IMR-90 (cell line): ENCODE measurements at regions not wholly inside any gene's neighbourhood (a gene's known extent, or its start where the extent isn't known, plus 50 kb on each side); places are given as distances from the start of the nearest gene placed in this dataset.

Source experiments
- ATAC-seq: fragments of 200-7000 bp; cut with Tn5 transposase; 2 replicates; pipeline ENCODE4 v1.9.1; 2020; ENCODE audit warnings: low read depth, mild to moderate bottlenecking, moderate library complexity
- BruUV-seq: library from RNA; stranded (reverse); fragments of 400-500 nt; replicated peaks from 2 replicates; lab custom pipeline; 2021; lab: Mats Ljungman, UMichigan
- CTCF ChIA-PET: fragments of 300-600 bp; formaldehyde crosslinking; extraction: SDS; loops from one replicate; lab custom pipeline; 2021; ENCODE audit warnings: antibody characterized with exemption; lab: Yijun Ruan, JAX
- POLR2A ChIA-PET: fragments of 300-600 bp; sonication (Branson Sonifier 250); formaldehyde crosslinking; loops from one replicate; lab custom pipeline; 2022; ENCODE audit warnings: antibody characterized with exemption; ENCODE audit not compliant: unreplicated experiment; lab: Charles Lee
- DNase-seq: peaks from one replicate; pipeline ENCODE4 v3.0.0; 2013
- H2AFZ ChIP-seq: replicated peaks from 2 replicates; pipeline ENCODE3; 2013; ENCODE audit warnings: low read length, mild to moderate bottlenecking; ENCODE audit not compliant: poor library complexity
- H2AK5ac ChIP-seq: 2 replicates; pipeline ENCODE4 v1.6.1; 2013; ENCODE audit warnings: low read depth, low read length, inconsistent platforms
- H2AK9ac ChIP-seq: replicated peaks from 2 replicates; pipeline ENCODE3; 2013; ENCODE audit warnings: mild to moderate bottlenecking, low read depth, low read length, moderate library complexity; ENCODE audit not compliant: poor library complexity
- H2BK120ac ChIP-seq: 2 replicates; pipeline ENCODE4 v1.6.1; 2013; ENCODE audit warnings: low read depth, low read length, inconsistent platforms
- H2BK15ac ChIP-seq: 3 replicates; pipeline ENCODE4 v1.6.1; 2013; ENCODE audit warnings: low read depth, low read length, inconsistent platforms
- H2BK20ac ChIP-seq: 2 replicates; pipeline ENCODE4 v1.6.1; 2013; ENCODE audit warnings: low read depth, mild to moderate bottlenecking, inconsistent platforms, low read length, moderate library complexity
- H2BK5ac ChIP-seq: 2 replicates; pipeline ENCODE4 v1.6.1; 2013; ENCODE audit warnings: mild to moderate bottlenecking, low read depth, low read length, inconsistent platforms; ENCODE audit not compliant: poor library complexity, severe bottlenecking
- H3K14ac ChIP-seq: replicated peaks from 2 replicates; pipeline ENCODE4 v1.6.1; 2013; ENCODE audit warnings: low read depth, low read length, inconsistent platforms
- H3K18ac ChIP-seq: 2 replicates; pipeline ENCODE4 v1.6.1; 2013; ENCODE audit warnings: low read depth, low read length, control low read depth
- H3K23ac ChIP-seq: 2 replicates; pipeline ENCODE4 v1.6.1; 2013; ENCODE audit warnings: low read depth, low read length, inconsistent platforms
- H3K27ac ChIP-seq: 2 replicates; pipeline ENCODE4 v1.5.1; 2013; ENCODE audit warnings: mild to moderate bottlenecking, control low read depth, low read length; ENCODE audit not compliant: insufficient read depth
- H3K27me3 ChIP-seq: 2 replicates; pipeline ENCODE4 v1.6.1; 2013; ENCODE audit warnings: low read length; ENCODE audit not compliant: control insufficient read depth, insufficient read depth
- H3K36me3 ChIP-seq: 2 replicates; pipeline ENCODE4 v1.6.1; 2013; ENCODE audit warnings: low read length, mixed read lengths; ENCODE audit not compliant: control insufficient read depth, insufficient read depth
- H3K4ac ChIP-seq: 2 replicates; pipeline ENCODE4 v1.6.1; 2013; ENCODE audit warnings: low read depth, low read length, inconsistent platforms
- H3K4me1 ChIP-seq: 2 replicates; pipeline ENCODE4 v1.6.1; 2013; ENCODE audit warnings: low read length, mixed read lengths; ENCODE audit not compliant: control insufficient read depth, insufficient read depth
- H3K4me2 ChIP-seq: 2 replicates; pipeline ENCODE4 v1.6.1; 2013; ENCODE audit warnings: low read depth, mild to moderate bottlenecking, control low read depth, low read length, moderate library complexity
- H3K4me3 ChIP-seq: 2 replicates; pipeline ENCODE4 v1.5.1; 2013; ENCODE audit warnings: low read depth, mild to moderate bottlenecking, control low read depth, low read length, moderate library complexity; ENCODE audit not compliant: insufficient read depth
- H3K56ac ChIP-seq: 2 replicates; pipeline ENCODE4 v1.6.1; 2013; ENCODE audit warnings: low read length, inconsistent platforms; ENCODE audit not compliant: insufficient read depth; ENCODE audit errors: extremely low read depth
- H3K79me1 ChIP-seq, 2 experiments: 2 replicates each; pipeline ENCODE4 v1.6.1; 2013; ENCODE audit warnings: low read length in 2 of 2, inconsistent platforms in 1 of 2, low read depth in 1 of 2
- H3K9ac ChIP-seq: 2 replicates; pipeline ENCODE4 v1.6.1; 2013; ENCODE audit warnings: low read depth, low read length, control low read depth
- H3K9me1 ChIP-seq: 2 replicates; pipeline ENCODE4 v1.6.1; 2013; ENCODE audit warnings: low read length, inconsistent platforms; ENCODE audit not compliant: insufficient read depth
- H3K9me3 ChIP-seq: 2 replicates; pipeline ENCODE4 v1.6.1; 2013; ENCODE audit warnings: low read length; ENCODE audit not compliant: control insufficient read depth, insufficient read depth
- H4K20me1 ChIP-seq: 2 replicates; pipeline ENCODE4 v1.6.1; 2013; ENCODE audit warnings: low read length, inconsistent platforms; ENCODE audit not compliant: insufficient read depth
- H4K5ac ChIP-seq: 2 replicates; pipeline ENCODE4 v1.6.1; 2013; ENCODE audit warnings: mild to moderate bottlenecking, low read depth, low read length, control low read depth
- H4K8ac ChIP-seq, 2 experiments: 2 replicates each; pipeline ENCODE4 v1.6.1; 2013; ENCODE audit warnings: low read depth in 2 of 2, low read length in 2 of 2, control low read depth in 1 of 2, inconsistent platforms in 1 of 2
- H4K91ac ChIP-seq: 2 replicates; pipeline ENCODE4 v1.6.1; 2013; ENCODE audit warnings: low read depth, low read length, inconsistent platforms; ENCODE audit not compliant: insufficient read depth
- CHD1 ChIP-seq: IDR thresholded peaks from 2 replicates; pipeline ENCODE4 v1.6.1; 2012; ENCODE audit warnings: low read depth, low read length, improper control_type of control experiment
- FOS ChIP-seq: fragments of 150-350 bp; IDR thresholded peaks from 2 replicates; pipeline ENCODE4 v1.6.1; 2016; ENCODE audit warnings: low read depth, low read length
- MAZ ChIP-seq: IDR thresholded peaks from 2 replicates; pipeline ENCODE4 v1.6.1; 2012; ENCODE audit warnings: low read depth, mild to moderate bottlenecking, low read length, improper control_type of control experiment, moderate library complexity, borderline replicate concordance
- NFE2L2 ChIP-seq: fragments of 150-350 bp; IDR thresholded peaks from 2 replicates; pipeline ENCODE4 v1.6.1; 2016; ENCODE audit warnings: low read depth, mild to moderate bottlenecking, low read length
- SMC3 ChIP-seq: fragments of 150-350 bp; IDR thresholded peaks from 2 replicates; pipeline ENCODE4 v1.6.1; 2016; ENCODE audit warnings: low read depth, mild to moderate bottlenecking, antibody characterized with exemption, low read length, moderate library complexity
- WGBS, 2 experiments: methylation state at CpG; one replicate each; pipeline versions ENCODE4 v1.1.5 to v1.1.7; 2013; ENCODE audit warnings: missing lambda C conversion rate in 2 of 2; ENCODE audit not compliant: insufficient read length in 1 of 2; ENCODE audit errors: extremely low coverage in 2 of 2; 5-methylcytosine and 5-hydroxymethylcytosine counted together
- dilution Hi-C: fragments of 300-500 bp; cut with HindIII; formaldehyde crosslinking; loops from one replicate; pipeline ENCODE4 v1.14.3; 2018; ENCODE audit warnings: low sequenced_read_pairs; ENCODE audit not compliant: unreplicated experiment
- in situ Hi-C: fragments of 300-500 bp; cut with MboI; formaldehyde crosslinking; loops from 3 replicates; pipeline ENCODE4 v1.14.3; 2019; ENCODE audit warnings: low sequenced_read_pairs, inconsistent platforms, mixed read lengths
- intact Hi-C: fragments of 100-400 bp; cut with micrococcal nuclease; formaldehyde crosslinking; loops from 2 replicates; pipeline ENCODE4 v1.10.0; 2022
- TF ChIP-seq, protein P1 (sequence below): fragments of 150-350 bp; IDR thresholded peaks from 2 replicates; pipeline ENCODE4 v1.6.1; 2017; ENCODE audit warnings: mild to moderate bottlenecking, antibody characterized with exemption, low read length, low read depth

DNA sequence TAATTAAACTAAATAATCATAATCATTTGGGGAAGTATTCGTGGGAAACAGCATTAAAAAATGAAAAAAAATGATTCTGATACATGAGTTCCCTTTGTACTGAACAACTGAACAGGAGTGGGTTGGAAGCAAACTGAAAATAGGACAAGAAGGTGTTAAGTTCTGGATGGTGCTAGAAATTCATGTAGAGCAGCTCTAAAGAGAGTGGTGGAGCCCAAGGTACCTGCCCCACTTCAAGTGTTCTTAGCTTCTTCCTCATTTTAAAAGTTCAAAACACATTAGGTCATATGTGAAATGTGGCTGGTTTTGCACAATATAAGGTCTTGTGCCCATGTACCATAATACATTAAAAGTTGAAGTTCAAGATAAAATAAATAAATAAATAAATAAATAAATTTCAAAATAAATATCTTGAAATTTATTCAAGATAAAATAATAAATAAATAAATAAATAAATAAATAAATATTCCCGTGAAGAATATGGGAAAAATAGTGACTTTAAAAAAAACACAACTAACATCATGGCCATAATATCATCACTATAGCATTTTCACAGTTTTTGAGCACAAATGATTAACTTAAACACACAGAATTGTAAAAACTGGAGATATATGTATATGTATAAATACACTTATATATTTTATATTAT is 191.5 kb upstream of the PRKD1 start:
- H3K27me3 ChIP-seq = no peaks in the 10 kb centered on the region
- H2AFZ ChIP-seq = no peak overlapping the region
- WGBS, 2 experiments = no CpG with 5 or more reads among the region's 2 CpGs
- H4K8ac ChIP-seq = no peak overlapping the region
- BruUV-seq = no TSS peak
- H3K18ac ChIP-seq = no peak overlapping the region
- H3K9ac ChIP-seq = no peak overlapping the region
- H4K91ac ChIP-seq = peak overlapping the region; percentile 41; the same call in 1 of the 2 replicates
- no peak overlapping the region for H3K4me3 ChIP-seq
- H2BK120ac ChIP-seq = no peak overlapping the region
- ChIA-PET POLR2A (no interaction called here), CTCF (interaction anchor here (0.7 kb wide), 1 partner anchor 100 kb away, joined by 3 read pairs; no protein-coding TSS in a partner anchor)
- no peak overlapping the region for H3K4me2 ChIP-seq
- H3K27ac ChIP-seq = no peak overlapping the region
- H3K14ac ChIP-seq = peak overlapping the region; percentile 10; the same call in 1 of the 2 replicates
- no peak overlapping the region for H2BK20ac ChIP-seq
- ATAC-seq = no peak
- intact Hi-C loops = loop anchor here (10.0 kb wide), 1 partner anchor 574 kb away; no protein-coding TSS in a partner anchor
- no peak overlapping the region for H3K4ac ChIP-seq
- H3K36me3 ChIP-seq = no peaks in the 10 kb centered on the region
- H2BK5ac ChIP-seq = no peak overlapping the region
- in situ Hi-C loops = no loop called here
- TF ChIP-seq, protein P1, sequence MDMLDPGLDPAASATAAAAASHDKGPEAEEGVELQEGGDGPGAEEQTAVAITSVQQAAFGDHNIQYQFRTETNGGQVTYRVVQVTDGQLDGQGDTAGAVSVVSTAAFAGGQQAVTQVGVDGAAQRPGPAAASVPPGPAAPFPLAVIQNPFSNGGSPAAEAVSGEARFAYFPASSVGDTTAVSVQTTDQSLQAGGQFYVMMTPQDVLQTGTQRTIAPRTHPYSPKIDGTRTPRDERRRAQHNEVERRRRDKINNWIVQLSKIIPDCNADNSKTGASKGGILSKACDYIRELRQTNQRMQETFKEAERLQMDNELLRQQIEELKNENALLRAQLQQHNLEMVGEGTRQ = no peak
- TF ChIP-seq FOS = no peak
- no peak for TF ChIP-seq CHD1
- no peak for TF ChIP-seq NFE2L2
- no peak for TF ChIP-seq SMC3
- TF ChIP-seq MAZ = no peak
- no peak overlapping the region for H2BK15ac ChIP-seq
- H4K20me1 ChIP-seq = no peaks in the 10 kb centered on the region
- no peak overlapping the region for H3K23ac ChIP-seq
- H3K4me1 ChIP-seq = no peaks in the 10 kb centered on the region
- H3K79me1 ChIP-seq = no peaks in the 10 kb centered on the region
- H3K9me3 ChIP-seq = no peaks in the 10 kb centered on the region
- H4K5ac ChIP-seq = no peak overlapping the region
- no peak overlapping the region for H3K56ac ChIP-seq
- H3K9me1 ChIP-seq = no peaks in the 10 kb centered on the region
- dilution Hi-C loops = no loop called here
- no peak overlapping the region for H2AK5ac ChIP-seq
- H2AK9ac ChIP-seq = no peak overlapping the region
- no peak for DNase-seq
